Chondrocyte (in vitro differentiated cells): ENCODE measurements at regions not wholly inside any gene's neighbourhood (a gene's known extent, or its start where the extent isn't known, plus 50 kb on each side); places are given as distances from the start of the nearest gene placed in this dataset.

Experiments used
- DNase-seq: peaks from one replicate; pipeline ENCODE4 v3.0.0; 2021; ENCODE audit warnings: mixed read lengths, low spot score
- H3K27ac Mint-ChIP-seq: one replicate; pipeline ENCODE4 v1.8.0; 2021; ENCODE audit warnings: mild to moderate bottlenecking, moderate library complexity, mixed read lengths; ENCODE audit not compliant: unreplicated experiment
- H3K27me3 Mint-ChIP-seq: 2 replicates; pipeline ENCODE4 v1.8.0; 2021; ENCODE audit warnings: low read depth, mixed read lengths
- H3K36me3 Mint-ChIP-seq: 2 replicates; pipeline ENCODE4 v1.8.0; 2021; ENCODE audit warnings: low read depth, mixed read lengths
- H3K4me1 Mint-ChIP-seq: 2 replicates; pipeline ENCODE4 v1.8.0; 2021; ENCODE audit warnings: low read depth, mild to moderate bottlenecking, mixed read lengths
- H3K4me3 Mint-ChIP-seq: one replicate; pipeline ENCODE4 v1.8.0; 2021; ENCODE audit warnings: mild to moderate bottlenecking, moderate library complexity, mixed read lengths; ENCODE audit not compliant: unreplicated experiment
- H3K9me3 Mint-ChIP-seq: 2 replicates; pipeline ENCODE4 v1.8.0; 2021; ENCODE audit warnings: low read depth, mixed read lengths
- CTCF ChIP-seq: fragments of 200-600 bp; sonication (generic); IDR thresholded peaks from 2 replicates; pipeline ENCODE4 v1.5.0; 2021; ENCODE audit warnings: antibody characterized with exemption, mild to moderate bottlenecking, moderate library complexity

- peak overlapping the region; percentile 75 for H3K4me3 Mint-ChIP-seq
- H3K4me1 Mint-ChIP-seq, result peaks cover 24% of the 10 kb centered on the region
- TF ChIP-seq CTCF, result no peak
- peak; percentile 70 for DNase-seq
- no peaks in the 10 kb centered on the region for H3K36me3 Mint-ChIP-seq
- no peaks in the 10 kb centered on the region for H3K9me3 Mint-ChIP-seq
- H3K27ac Mint-ChIP-seq, result no peak overlapping the region
- H3K27me3 Mint-ChIP-seq, result peaks cover 75% of the 10 kb centered on the region
Measured at GRCh38 chr12:62191491-62192179, 68.6 kb upstream of the USP15 start.

GRCh38 chr12:62192180-62192902 is 67.9 kb upstream of the USP15 start:
- Mint-ChIP-seq H3K9me3 (peaks cover 1% of the 10 kb centered on the region), H3K4me3 (peak overlapping the region; percentile 75), H3K4me1 (peaks cover 24% of the 10 kb centered on the region), H3K27ac (no peak overlapping the region), H3K36me3 (no peaks in the 10 kb centered on the region), H3K27me3 (peaks cover 69% of the 10 kb centered on the region)
- peak; percentile 92 for TF ChIP-seq CTCF
- no peak for DNase-seq

GRCh38 chr12:62192903-62193250 is 67.3 kb upstream of the USP15 start:
- no peak for DNase-seq
- peaks cover 24% of the 10 kb centered on the region for H3K4me1 Mint-ChIP-seq
- H3K27ac Mint-ChIP-seq, result no peak overlapping the region
- no peak overlapping the region for H3K4me3 Mint-ChIP-seq
- TF ChIP-seq CTCF, result peak; percentile 61
- peaks cover 6% of the 10 kb centered on the region for H3K9me3 Mint-ChIP-seq
- peaks cover 69% of the 10 kb centered on the region for H3K27me3 Mint-ChIP-seq
- no peaks in the 10 kb centered on the region for H3K36me3 Mint-ChIP-seq

GRCh38 chr12:62194031-62194430 is 66.2 kb upstream of the USP15 start:
- no peak for TF ChIP-seq CTCF
- Mint-ChIP-seq H3K36me3 (no peaks in the 10 kb centered on the region), H3K9me3 (peaks cover 11% of the 10 kb centered on the region), H3K4me1 (peaks cover 24% of the 10 kb centered on the region), H3K27ac (no peak overlapping the region), H3K27me3 (peaks cover 65% of the 10 kb centered on the region), H3K4me3 (no peak overlapping the region)
- no peak for DNase-seq

- Mint-ChIP-seq H3K36me3 (no peaks in the 10 kb centered on the region), H3K9me3 (peaks cover 11% of the 10 kb centered on the region), H3K4me1 (peaks cover 24% of the 10 kb centered on the region), H3K27ac (no peak overlapping the region), H3K27me3 (peaks cover 63% of the 10 kb centered on the region), H3K4me3 (no peak overlapping the region)
- no peak for TF ChIP-seq CTCF
- DNase-seq, result no peak
Measured at GRCh38 chr12:62194616-62195015, 65.6 kb upstream of the USP15 start.
